ENCODE measurements at regions not wholly inside any gene's neighbourhood (a gene's known extent, or its start where the extent isn't known, plus 50 kb on each side); places are given as distances from the start of the nearest gene placed in this dataset.
"Not testable (repeated sequence)": the region's sequence is repeated elsewhere in the genome, so short reads cannot be mapped to it uniquely, and the experiment has no call there.

GRCh38 chr12:131214936-131215335 lies 261.2 kb downstream of the ADGRD1 start:
- DNase-seq (ENCODE audit: low read depth), result not testable (repeated sequence)

GRCh38 chr12:131216587-131216986 lies 262.9 kb downstream of the ADGRD1 start:
- DNase-seq (ENCODE audit: low read depth), result not testable (repeated sequence)

- DNase-seq (ENCODE audit: low read depth), result no peak
Measured at GRCh38 chr12:131217024-131217586, 263.4 kb downstream of the ADGRD1 start.

- DNase-seq (ENCODE audit: low read depth), result no peak
Measured at GRCh38 chr12:131218026-131218922, 264.6 kb downstream of the ADGRD1 start.

DNA sequence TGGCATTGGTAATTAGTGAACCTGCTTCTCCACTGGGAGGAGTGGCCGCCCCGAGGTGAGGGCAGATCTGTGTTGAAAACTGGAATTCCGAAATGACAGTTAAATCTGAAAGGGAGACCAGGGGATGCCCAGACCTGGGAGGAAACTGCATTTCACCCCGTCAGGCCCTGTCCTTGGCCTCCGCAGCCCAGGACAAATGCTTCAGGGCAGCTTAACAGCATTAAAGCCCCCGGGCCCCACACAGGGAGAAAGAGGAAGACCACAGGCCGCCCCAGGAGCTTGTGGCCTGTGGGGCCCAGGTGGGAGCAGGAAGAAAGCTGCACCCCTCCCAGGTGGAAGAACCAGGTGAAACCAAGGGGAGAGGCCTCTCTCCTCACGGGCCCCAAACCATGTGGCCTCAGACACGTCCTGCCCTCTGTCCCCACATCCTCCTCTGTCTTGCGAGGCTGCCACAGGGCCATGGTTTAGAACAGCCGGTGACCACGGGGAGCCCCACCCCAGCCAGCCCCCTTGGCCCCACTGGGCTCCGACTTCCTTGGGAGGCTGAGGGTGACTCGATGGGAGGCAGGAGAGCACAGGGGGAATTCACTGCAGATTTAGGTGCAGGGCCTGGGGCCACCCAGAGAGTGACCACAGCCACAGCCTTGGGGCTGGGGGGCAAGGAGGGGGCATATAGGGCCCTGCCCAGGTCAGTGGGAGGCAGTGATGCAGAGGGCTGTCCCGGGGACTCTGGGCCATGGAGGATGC lies 265.4 kb downstream of the ADGRD1 start:
- DNase-seq (ENCODE audit: low read depth), result no peak

GRCh38 chr12:131219670-131220330 lies 266.1 kb downstream of the ADGRD1 start:
- DNase-seq (ENCODE audit: low read depth), result no peak

- no peak for DNase-seq (ENCODE audit: low read depth)
Measured at GRCh38 chr12:131220331-131220685, 266.6 kb downstream of the ADGRD1 start.

- no peak for DNase-seq (ENCODE audit: low read depth)
Measured at GRCh38 chr12:131221061-131221956, 267.6 kb downstream of the ADGRD1 start.

DNA sequence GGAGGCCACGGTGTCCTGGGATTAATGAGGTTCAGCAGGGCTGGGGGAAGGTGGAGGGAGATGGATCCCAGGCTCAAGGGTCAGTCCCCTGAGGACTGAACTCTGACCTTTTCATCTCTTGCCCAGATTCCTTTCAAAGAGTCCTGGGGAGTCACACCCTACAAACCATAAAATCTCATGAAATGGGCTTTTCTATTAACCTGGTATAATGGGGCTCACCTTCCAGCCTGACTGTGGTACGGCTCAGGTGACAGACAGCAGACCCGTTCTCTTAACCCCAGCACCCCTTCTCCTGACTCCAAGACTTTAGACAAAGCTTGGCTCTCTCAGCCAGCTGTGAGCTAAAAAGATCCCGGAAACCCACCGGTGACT lies 268.2 kb downstream of the ADGRD1 start:
- DNase-seq (ENCODE audit: low read depth), result no peak

- DNase-seq (ENCODE audit: low read depth), result no peak
Measured at GRCh38 chr12:131222329-131223139, 268.8 kb downstream of the ADGRD1 start.

DNA sequence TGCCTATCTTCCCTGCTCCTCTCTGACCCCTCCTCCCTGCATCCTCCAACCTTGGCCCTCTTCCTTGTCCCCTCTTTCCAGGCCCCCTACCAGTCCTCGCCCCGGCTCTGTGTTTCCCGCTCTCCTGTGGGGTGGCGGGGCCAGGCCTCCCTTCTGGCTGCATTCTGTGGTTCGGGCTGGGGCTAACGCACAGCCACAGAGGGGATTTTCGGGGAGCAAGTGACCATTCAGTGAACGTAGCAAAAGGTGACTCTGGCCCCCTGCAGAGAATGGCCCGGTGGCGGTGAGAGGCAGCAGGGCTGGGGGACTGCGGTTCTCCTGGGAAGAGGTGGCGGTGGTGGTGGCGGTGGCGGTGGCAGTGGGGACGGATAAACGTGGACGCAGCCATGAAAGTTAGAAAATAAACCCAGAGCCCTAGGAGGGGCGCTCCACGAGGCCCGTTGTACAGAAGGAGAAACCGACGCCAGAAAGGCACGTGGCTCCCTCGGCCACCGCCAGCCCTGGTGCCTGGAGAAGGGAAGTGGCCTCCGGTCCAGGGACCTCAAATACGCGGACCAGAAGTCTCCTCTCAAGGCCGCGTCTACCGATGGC lies 269.6 kb downstream of the ADGRD1 start:
- DNase-seq (ENCODE audit: low read depth), result no peak

- DNase-seq (ENCODE audit: low read depth), result no peak
Measured at GRCh38 chr12:131223791-131224225, 270.1 kb downstream of the ADGRD1 start.

GRCh38 chr12:131224226-131225065 lies 270.7 kb downstream of the ADGRD1 start:
- DNase-seq (ENCODE audit: low read depth), result not testable (repeated sequence)

- DNase-seq (ENCODE audit: low read depth), result not testable (repeated sequence)
Measured at GRCh38 chr12:131225066-131225380, 271.3 kb downstream of the ADGRD1 start.

DNA sequence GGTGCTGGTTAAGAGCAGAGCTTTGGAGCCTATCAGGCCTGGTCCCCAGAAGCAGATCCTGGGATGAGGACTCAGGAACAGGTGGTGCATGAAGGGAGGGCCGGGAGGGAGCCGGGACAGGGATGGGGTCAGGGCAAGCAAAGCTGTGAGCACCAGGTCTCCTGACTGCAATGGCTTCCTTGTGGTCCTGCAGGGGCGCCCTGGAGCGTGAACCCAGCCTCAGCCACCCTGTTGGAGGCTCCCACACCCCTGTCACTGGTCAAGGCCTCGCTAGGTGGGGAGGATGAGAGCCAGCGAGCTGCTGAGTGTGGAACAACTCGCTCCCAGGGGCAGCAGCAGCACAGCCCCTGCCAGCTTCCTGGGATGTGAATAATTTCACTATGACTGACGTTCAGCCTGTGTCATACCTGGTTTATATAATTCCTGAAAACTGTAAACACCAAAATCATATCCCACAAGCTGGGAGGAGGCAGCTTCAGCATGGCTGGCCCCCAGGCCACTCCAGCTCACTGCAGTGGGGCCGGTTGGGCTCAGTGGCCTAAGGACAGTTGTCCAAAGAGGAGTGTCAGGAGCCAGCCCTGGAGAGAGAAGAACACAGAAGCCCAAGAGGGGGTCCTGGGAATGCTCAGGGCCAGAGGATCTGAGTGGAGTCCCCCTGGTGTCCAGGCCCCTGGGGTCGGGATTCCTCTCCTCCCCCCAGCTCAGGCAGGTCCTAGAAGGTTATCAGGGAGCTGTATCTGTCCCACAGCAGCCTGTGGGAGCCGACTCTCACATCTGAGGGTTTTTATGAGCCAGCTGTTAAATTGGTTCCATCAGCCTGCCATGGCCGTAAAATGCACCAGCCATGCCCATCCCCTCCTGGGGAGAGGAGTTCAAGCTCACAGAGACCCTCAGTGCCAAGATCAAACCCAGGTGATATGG lies 272.9 kb downstream of the ADGRD1 start:
- DNase-seq (ENCODE audit: low read depth), result no peak

DNA sequence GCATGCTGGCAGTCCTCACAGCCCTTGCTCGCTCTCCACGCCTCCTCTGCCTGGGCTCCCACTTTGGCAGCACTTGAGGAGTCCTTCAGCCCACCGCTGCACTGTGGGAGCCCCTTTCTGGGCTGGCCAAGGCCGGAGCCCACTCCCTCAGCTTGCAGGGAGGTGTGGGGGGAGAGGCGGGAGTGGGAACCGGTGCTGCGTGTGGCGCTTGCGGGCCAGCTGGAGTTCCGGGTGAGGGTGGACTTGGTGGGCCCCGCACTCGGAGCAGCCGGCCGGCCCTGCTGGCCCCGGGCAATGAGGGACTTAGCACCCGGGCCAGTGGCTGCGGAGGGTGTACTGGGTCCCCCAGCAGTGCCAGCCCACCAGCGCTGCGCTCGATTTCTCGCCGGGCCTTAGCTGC lies 273.9 kb downstream of the ADGRD1 start:
- not testable (repeated sequence) for DNase-seq (ENCODE audit: low read depth)

GRCh38 chr12:131229079-131229425 lies 275.3 kb downstream of the ADGRD1 start:
- DNase-seq (ENCODE audit: low read depth), result not testable (repeated sequence)
